Left ventricle myocardium superior (tissue), 1 donor: ENCODE measurements at regions not wholly inside any gene's neighbourhood (a gene's known extent, or its start where the extent isn't known, plus 50 kb on each side); places are given as distances from the start of the nearest gene placed in this dataset.

Experiments
- ATAC-seq: fragments of 200-7000 bp; cut with Tn5 transposase; one replicate; pipeline ENCODE4 v1.9.1; 2020; ENCODE audit warnings: mild to moderate bottlenecking, moderate library complexity
- DNase-seq: peaks from one replicate; pipeline ENCODE4 v3.0.0-alpha.2; 2020
- intact Hi-C: fragments of 100-400 bp; cut with micrococcal nuclease; formaldehyde crosslinking; loops from one replicate; pipeline ENCODE4 v1.11.0; 2022
- donor health status: DM: no; HTN: yes; CAD: no; lungs with severe emphysema.

DNA sequence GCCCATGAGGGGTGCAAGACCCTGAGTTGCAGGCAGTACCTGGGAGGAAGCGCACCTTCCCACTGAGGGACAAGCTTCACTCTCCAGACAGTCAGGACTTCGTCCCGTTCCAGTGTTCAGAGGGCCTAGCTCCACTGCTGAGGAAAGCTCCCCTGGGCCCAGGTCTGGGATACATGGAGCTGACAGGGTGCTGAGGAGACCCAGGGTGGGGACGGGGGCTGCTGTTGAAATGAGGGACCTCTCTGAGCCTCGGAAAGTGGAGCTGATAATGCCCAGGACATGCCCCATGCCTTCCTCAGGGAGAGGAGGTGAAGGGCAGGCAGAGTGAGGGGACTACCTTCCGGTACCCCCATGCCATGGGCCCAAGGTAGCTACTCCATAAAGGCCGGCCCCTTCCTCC is 169.2 kb upstream of the MYCN start:
- intact Hi-C loops: no loop called here
- ATAC-seq (no peak), DNase-seq (no peak)

- intact Hi-C loops: no loop called here
- DNase-seq: no peak
- ATAC-seq: no peak
Observed at GRCh38 chr2:15772086-15772595, 168.2 kb upstream of the MYCN start.

GRCh38 chr2:15772681-15773080 is 167.7 kb upstream of the MYCN start:
- ATAC-seq: no peak
- no peak for DNase-seq
- intact Hi-C loops: no loop called here

DNA sequence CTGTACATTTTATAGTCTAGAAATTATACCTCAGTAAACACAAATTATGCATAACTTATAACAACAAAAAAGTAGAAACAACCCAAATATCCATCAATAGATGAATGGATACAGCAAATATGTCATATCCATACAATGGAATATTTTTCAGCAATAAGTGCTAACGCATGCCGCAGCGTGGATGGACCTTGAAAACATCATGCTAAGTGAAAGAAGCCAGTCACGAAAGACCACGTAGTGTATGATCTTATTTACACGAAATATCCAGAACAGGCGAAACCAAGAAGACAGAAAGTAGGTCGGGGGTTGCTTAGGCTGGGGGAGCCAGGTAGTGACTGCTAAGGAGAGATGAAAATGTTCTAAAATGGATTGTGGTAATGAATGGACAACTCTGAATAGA is 167.1 kb upstream of the MYCN start:
- intact Hi-C loops: no loop called here
- DNase-seq (no peak), ATAC-seq (no peak)

DNA sequence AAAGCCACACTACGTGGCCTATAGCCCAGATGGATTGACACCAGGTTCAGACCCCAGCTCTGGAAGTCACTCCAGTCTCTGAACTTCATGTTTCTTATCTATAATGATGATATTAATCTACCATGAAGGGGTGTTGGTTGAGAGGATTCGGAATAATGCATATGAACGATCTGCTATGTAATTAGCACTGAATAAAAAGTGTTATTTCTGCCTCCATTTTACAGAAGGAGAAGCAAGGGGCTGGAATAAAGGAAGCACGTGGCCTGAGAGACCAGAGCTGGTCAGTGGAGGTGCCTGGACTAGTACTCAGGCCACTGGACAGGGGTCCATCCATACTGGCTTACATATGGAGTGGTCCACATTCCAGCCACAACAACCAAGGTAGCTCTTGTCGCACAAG is 166.5 kb upstream of the MYCN start:
- DNase-seq (no peak), ATAC-seq (no peak)
- intact Hi-C loops: no loop called here

DNA sequence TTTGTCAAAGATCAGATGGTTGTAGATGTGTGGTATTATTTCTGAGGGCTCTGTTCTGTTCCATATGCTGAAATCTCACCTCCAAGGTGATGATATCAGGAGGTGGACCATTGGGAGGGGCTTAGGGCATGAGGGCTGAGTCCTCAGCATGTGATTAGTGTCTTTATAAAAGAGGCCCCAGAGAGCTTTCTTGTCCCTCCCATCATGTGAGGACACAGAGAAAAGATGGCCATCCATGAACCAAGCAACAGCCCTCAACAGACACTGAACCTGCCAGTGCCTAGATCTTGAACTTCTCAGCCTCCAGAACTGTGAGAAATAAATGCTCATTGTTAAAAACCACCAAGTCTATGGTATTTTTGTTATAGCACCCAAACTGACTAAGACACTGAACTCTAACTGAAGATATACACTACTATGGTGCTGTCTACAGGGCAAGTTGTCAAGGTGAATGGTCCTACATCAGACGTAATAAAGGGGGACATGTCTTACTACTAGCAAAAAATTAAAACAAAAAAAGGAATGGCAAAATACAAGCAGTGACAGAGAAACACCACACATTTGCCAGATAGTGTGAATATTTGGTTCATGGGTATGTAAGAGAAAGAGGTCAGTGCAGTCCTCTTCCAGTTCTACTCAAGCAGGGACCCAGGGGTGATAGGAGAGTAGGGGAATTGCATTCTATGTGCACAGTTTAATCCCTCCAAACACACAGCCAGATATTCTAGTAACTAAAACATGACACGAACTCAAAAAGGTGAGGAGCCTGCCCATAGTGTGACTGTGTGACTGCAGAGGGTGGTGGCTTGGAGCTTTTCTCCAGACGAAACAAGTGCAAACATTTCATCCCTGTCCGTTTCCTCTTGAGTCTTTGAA is 164.4 kb upstream of the MYCN start:
- ATAC-seq: no peak
- no peak for DNase-seq
- intact Hi-C loops: no loop called here

DNA sequence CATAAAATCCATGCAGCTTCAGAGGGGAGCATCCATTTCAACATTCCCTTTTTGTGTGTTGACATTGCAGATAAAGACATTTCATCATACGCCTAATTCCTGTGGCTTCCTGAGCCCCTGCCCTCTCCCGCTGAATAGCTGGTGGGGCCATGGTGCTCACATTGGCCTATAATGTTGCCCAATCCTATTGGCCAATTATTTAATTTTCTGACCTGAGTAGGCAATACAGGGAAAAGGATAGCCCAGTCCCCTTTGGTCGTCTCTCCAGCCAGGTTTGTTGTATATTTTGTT is 163.8 kb upstream of the MYCN start:
- intact Hi-C loops: no loop called here
- DNase-seq: no peak
- ATAC-seq: no peak

DNA sequence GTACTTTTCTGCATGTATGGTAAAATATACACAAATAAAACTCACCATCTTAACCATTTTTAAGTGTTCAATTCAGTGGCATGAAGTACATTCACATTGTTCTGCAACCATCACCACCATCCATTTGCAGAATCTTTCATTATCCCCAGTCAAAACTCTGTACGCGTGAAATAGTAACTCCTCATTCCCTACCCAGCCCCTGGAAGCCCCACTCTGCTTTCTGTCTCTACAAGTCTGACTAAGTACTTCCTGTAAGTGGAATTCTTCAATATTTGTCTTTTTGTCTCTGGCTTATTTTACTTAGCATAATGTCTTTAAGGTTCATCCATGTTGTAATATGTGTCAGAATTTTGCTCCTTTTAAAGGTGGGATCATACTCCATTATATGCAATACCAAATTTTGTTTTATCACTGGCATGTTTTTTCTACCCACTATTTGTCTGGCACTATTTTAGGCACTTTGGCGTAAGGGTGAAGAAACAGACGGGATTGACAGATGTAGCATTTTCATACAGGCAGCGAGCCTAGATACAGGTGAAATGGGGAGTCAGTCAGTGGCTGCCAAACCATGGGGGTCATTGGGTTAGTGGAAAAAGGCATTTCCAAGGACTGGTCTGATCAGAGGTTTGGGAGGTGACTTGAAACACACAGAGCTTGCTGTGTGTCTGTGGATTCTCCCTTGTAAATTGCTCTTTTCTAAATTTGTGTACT is 163.2 kb upstream of the MYCN start:
- ATAC-seq: no peak
- intact Hi-C loops: no loop called here

GRCh38 chr2:15777795-15778371 is 162.5 kb upstream of the MYCN start:
- ATAC-seq (no peak), DNase-seq (no peak)
- intact Hi-C loops: no loop called here

More for the DNA sequence above, 163.2 kb upstream of the MYCN start:
- no peak for DNase-seq

- ATAC-seq (no peak), DNase-seq (no peak)
- intact Hi-C loops: no loop called here
Observed at GRCh38 chr2:15778529-15779219, 161.7 kb upstream of the MYCN start.

GRCh38 chr2:15779381-15780041 is 160.8 kb upstream of the MYCN start:
- DNase-seq: no peak
- ATAC-seq: no peak

DNA sequence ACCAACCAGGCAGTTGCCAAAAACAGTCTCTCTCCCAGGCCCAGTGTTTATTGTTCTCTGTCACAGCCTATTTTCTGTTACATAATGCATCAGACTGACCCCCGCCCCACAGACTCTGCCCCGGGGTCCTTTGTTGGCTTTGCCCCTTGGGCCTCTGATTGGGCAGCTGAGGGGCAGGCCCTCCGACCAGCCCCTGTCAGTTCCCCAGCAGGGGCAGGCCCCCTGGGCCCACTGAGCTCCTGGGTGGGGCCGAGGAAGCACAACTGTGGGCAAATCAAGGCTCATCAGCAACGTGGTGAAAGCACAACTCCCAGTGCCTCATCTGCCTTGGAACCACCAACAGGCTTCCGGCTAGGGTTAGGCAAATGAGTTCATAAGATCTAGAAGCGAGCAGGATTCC is 160.1 kb upstream of the MYCN start:
- DNase-seq: no peak
- intact Hi-C loops: no loop called here
- no peak for ATAC-seq

More at GRCh38 chr2:15779381-15780041, 160.8 kb upstream of the MYCN start:
- intact Hi-C loops: no loop called here

- ATAC-seq (no peak), DNase-seq (no peak)
- intact Hi-C loops: no loop called here
Observed at GRCh38 chr2:15780912-15781574, 159.3 kb upstream of the MYCN start.

DNA sequence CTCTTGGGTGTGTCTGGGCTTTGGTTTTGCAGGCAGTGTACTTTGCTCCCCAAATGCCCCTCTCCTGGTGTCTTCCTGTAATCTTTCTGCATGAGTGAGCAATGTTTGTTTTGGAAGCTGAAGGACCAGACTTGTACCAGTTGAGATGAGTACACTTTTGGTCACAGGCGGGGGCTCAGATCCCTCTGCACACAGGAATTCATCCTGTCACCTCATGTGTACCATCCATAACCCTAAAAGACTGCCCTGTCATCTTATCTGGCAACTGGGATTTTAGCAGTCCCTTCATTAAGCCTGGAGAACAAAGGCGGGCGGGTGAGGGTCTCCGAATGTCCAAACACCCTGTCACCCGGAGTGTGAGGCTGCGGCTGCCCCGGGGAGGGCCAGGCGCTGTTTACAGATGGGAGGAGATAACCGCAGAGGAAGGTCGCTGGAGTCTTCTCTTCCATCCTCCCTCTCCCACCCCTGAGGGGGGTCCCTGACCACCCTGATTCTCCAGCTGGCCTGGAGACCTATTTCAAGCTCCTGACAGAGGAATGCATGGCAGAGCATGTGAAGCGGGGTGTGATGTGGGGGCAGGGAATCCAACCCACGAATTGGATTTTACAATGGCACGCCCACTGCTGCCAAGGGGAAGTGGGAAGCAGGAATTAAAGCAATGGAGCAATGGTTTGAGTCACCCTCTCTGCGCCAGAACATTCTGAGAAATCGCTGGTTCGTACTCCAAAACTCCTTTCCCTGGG is 158.2 kb upstream of the MYCN start:
- no peak for DNase-seq
- ATAC-seq: no peak
- intact Hi-C loops: no loop called here

DNA sequence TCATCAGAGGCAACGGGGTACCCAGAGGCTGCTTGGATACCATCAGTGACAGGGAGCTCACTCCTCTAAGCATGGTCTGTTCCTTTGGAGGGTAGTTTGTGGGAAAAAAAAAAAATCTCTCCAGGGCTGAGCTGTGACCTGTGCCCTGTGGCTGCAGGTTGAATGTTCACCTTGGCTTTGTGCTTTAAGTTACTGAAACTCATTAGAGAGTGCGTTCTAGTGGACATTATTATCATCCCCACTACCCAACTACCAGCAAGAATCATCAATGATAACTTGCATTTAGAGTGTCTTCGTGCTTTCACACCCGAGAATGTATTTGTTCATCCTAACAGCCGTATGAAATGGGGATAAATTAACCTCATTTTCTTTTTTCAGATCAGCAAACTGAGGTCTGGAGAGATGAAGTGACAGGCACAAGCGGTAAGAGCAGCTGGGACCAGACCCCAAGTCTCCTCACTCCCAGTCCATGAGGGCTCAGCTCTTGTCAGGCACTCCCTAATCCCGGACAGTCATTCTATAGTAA is 157.5 kb upstream of the MYCN start:
- ATAC-seq: no peak
- intact Hi-C loops: no loop called here
- DNase-seq: no peak

DNA sequence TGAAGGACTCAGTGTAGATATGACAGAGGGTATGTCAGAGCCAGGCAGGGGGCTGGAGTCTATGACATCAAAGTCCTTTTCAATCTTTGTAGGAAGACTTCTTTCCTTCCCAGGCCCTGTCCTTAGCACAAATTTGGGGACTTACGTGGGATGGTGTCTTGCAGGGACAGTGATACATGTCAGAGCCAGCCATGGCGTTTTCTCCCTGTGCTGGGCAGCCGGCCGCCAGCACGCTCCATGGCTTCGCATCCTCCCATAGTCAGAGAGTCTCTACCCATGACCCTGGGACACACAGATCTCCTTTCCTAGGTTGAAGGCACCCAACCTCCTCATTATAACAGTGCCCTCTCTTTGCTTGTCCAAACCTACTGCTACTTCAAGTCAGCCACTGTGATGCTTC is 156.9 kb upstream of the MYCN start:
- DNase-seq: no peak
- ATAC-seq: no peak
- intact Hi-C loops: no loop called here

- ATAC-seq (no peak), DNase-seq (no peak)
- intact Hi-C loops: no loop called here
Observed at GRCh38 chr2:15784106-15784885, 156.1 kb upstream of the MYCN start.
